A549 (cell line): ENCODE measurements at regions not wholly inside any gene's neighbourhood (a gene's known extent, or its start where the extent isn't known, plus 50 kb on each side); places are given as distances from the start of the nearest gene placed in this dataset.

Source experiments
- ATAC-seq, 2 experiments: fragments of 200-7000 bp in 1 of 2; fragments of >200 bp in 1 of 2; cut with Nextera tagmentation in 1 of 2; cut with Tn5 transposase in 1 of 2; 3 replicates each; pipeline versions ENCODE4 v1.8.0 to v1.9.1; 2018 to 2020; ENCODE audit warnings: mild to moderate bottlenecking in 1 of 2, moderate library complexity in 1 of 2
- CTCF ChIA-PET: fragments of 300-600 bp; sonication (Branson Sonifier 250); formaldehyde crosslinking; extraction: SDS; loops from one replicate; lab custom pipeline; 2021; ENCODE audit warnings: antibody characterized with exemption, inconsistent platforms; lab: Yijun Ruan, JAX
- POLR2A ChIA-PET: fragments of 350-600 bp; formaldehyde crosslinking; extraction: SDS; loops from one replicate; lab custom pipeline; 2021; ENCODE audit warnings: antibody characterized with exemption, inconsistent platforms; lab: Yijun Ruan, JAX
- DNase-seq, 2 experiments: peaks; one replicate each; pipeline versions ENCODE4 v3.0.0 to v3.0.0-alpha.2; 2011 to 2016; ENCODE audit warnings: low read depth in 1 of 2, low spot score in 1 of 2
- FAIRE-seq: peaks from 2 replicates; lab custom pipeline; 2011; peaks lifted over from hg19 to GRCh38; lab: Jason Lieb, UNC
- H3K27ac ChIP-seq, 2 experiments: fragments of >200 bp; sonication (Bioruptor Twin); formaldehyde crosslinking; 3 replicates each; pipeline ENCODE4 v1.5.1; 2016 to 2017
- H3K4me1 ChIP-seq: fragments of >200 bp; sonication (Bioruptor Twin); formaldehyde crosslinking; 3 replicates; pipeline ENCODE4 v1.6.1; 2016
- H3K4me2 ChIP-seq: fragments of >200 bp; sonication (Bioruptor Twin); formaldehyde crosslinking; 3 replicates; pipeline ENCODE4 v1.6.1; 2016
- H3K4me3 ChIP-seq: fragments of >200 bp; sonication (Bioruptor Twin); formaldehyde crosslinking; 3 replicates; pipeline ENCODE4 v1.5.1; 2016
- H3K9me3 ChIP-seq: fragments of >200 bp; sonication (Bioruptor Twin); formaldehyde crosslinking; 3 replicates; pipeline ENCODE4 v1.6.1; 2016
- BHLHE40 ChIP-seq: IDR thresholded peaks from 2 replicates; pipeline ENCODE4 v1.6.1; 2012; ENCODE audit warnings: low read depth, low read length, inconsistent platforms
- CEBPB ChIP-seq, 2 experiments: fragments of >200 bp in 1 of 2; sonication (Bioruptor Twin) in 1 of 2; formaldehyde crosslinking in 1 of 2; IDR thresholded peaks; 2 replicates each; pipeline ENCODE4 v1.6.1; 2012 to 2016
- CHD2 ChIP-seq: fragments of 150-350 bp; IDR thresholded peaks from 2 replicates; pipeline ENCODE4 v1.6.1; 2014; ENCODE audit warnings: low read length; ENCODE audit not compliant: partially characterized antibody
- CHD4 ChIP-seq: fragments of 200-600 bp; sonication (generic); IDR thresholded peaks from 2 replicates; pipeline ENCODE4 v1.6.1; 2016; ENCODE audit warnings: antibody characterized with exemption, mild to moderate bottlenecking, borderline replicate concordance
- EHMT2 ChIP-seq: fragments of 200-600 bp; sonication (generic); IDR thresholded peaks from 2 replicates; pipeline ENCODE4 v1.6.1; 2016; ENCODE audit warnings: antibody characterized with exemption, low read depth, mild to moderate bottlenecking, moderate library complexity
- ELK1 ChIP-seq: fragments of 150-350 bp; IDR thresholded peaks from 2 replicates; pipeline ENCODE4 v1.6.1; 2014; ENCODE audit warnings: low read depth, mild to moderate bottlenecking, low read length
- EP300 ChIP-seq, 2 experiments: fragments of >200 bp; sonication (Bioruptor Twin); formaldehyde crosslinking; IDR thresholded peaks; 2 replicates in 1 of 2; 3 replicates in 1 of 2; pipeline ENCODE4 v1.6.1; 2016 to 2017
- ESRRA ChIP-seq: fragments of 150-350 bp; IDR thresholded peaks from 2 replicates; pipeline ENCODE4 v1.6.1; 2014; ENCODE audit warnings: mild to moderate bottlenecking, low read length, borderline replicate concordance
- FOSB ChIP-seq: fragments of 250-450 bp; sonication (Bioruptor Pico); IDR thresholded peaks from 2 replicates; pipeline ENCODE4 v1.5.0; 2020; ENCODE audit warnings: mild to moderate bottlenecking, moderate library complexity
- FOXS1 ChIP-seq: fragments of 250-450 bp; sonication (Bioruptor Pico); IDR thresholded peaks from 2 replicates; pipeline ENCODE4 v1.5.0; 2020; ENCODE audit warnings: mild to moderate bottlenecking, moderate library complexity
- GATA3 ChIP-seq: IDR thresholded peaks from 2 replicates; pipeline ENCODE4 v1.6.1; 2012; ENCODE audit warnings: borderline replicate concordance
- HDAC2 ChIP-seq: fragments of 200-600 bp; sonication (generic); IDR thresholded peaks from 2 replicates; pipeline ENCODE4 v1.6.1; 2016
- HEYL ChIP-seq: fragments of 250-450 bp; sonication (Bioruptor Pico); IDR thresholded peaks from 2 replicates; pipeline ENCODE4 v1.8.0; 2021; ENCODE audit warnings: mild to moderate bottlenecking, moderate library complexity
- HOXB13 ChIP-seq: fragments of 250-450 bp; sonication (Bioruptor Pico); IDR thresholded peaks from 2 replicates; pipeline ENCODE4 v1.5.0; 2020; ENCODE audit warnings: low read depth, mild to moderate bottlenecking, moderate library complexity
- HOXB5 ChIP-seq: fragments of 250-450 bp; sonication (Bioruptor Pico); IDR thresholded peaks from 2 replicates; pipeline ENCODE4 v1.5.0; 2020; ENCODE audit warnings: mild to moderate bottlenecking, moderate library complexity
- JUN ChIP-seq, 2 experiments: fragments of >200 bp; sonication (Bioruptor Twin); formaldehyde crosslinking; IDR thresholded peaks; 2 replicates in 1 of 2; 3 replicates in 1 of 2; pipeline ENCODE4 v1.6.1; 2016 to 2017
- JUNB ChIP-seq: fragments of >200 bp; sonication (Bioruptor Twin); formaldehyde crosslinking; IDR thresholded peaks from 2 replicates; pipeline ENCODE4 v1.6.1; 2016
- MAFK ChIP-seq: fragments of 450-650 bp; IDR thresholded peaks from 2 replicates; pipeline ENCODE4 v1.6.1; 2014; ENCODE audit not compliant: partially characterized antibody
- NR3C1 ChIP-seq: fragments of >200 bp; sonication (Bioruptor Twin); formaldehyde crosslinking; IDR thresholded peaks from 3 replicates; pipeline ENCODE4 v1.6.1; 2017
- PHF8 ChIP-seq: fragments of 200-600 bp; sonication (generic); IDR thresholded peaks from 2 replicates; pipeline ENCODE4 v1.6.1; 2016; ENCODE audit warnings: low read depth, mild to moderate bottlenecking, antibody characterized with exemption, moderate library complexity, borderline replicate concordance
- POLR2AphosphoS2 ChIP-seq: conservative IDR thresholded peaks from 2 replicates; pipeline ENCODE4 v1.6.1; 2012; ENCODE audit warnings: low read length, improper control_type of control experiment, inconsistent platforms
- RAD21 ChIP-seq, 2 experiments: fragments of >200 bp in 1 of 2; sonication (Bioruptor Twin) in 1 of 2; formaldehyde crosslinking in 1 of 2; IDR thresholded peaks in 1 of 2; conservative IDR thresholded peaks in 1 of 2; 2 replicates in 1 of 2; 3 replicates in 1 of 2; pipeline ENCODE4 v1.6.1; 2012 to 2018; ENCODE audit warnings: inconsistent platforms in 1 of 2
- RARB ChIP-seq: fragments of 250-450 bp; sonication (Bioruptor Pico); IDR thresholded peaks from 2 replicates; pipeline ENCODE4 v1.8.0; 2021; ENCODE audit warnings: mild to moderate bottlenecking, moderate library complexity
- USF2 ChIP-seq: fragments of 450-650 bp; IDR thresholded peaks from 2 replicates; pipeline ENCODE4 v1.6.1; 2014; ENCODE audit warnings: antibody characterized with exemption
- ZFP36 ChIP-seq: fragments of 450-650 bp; IDR thresholded peaks from 2 replicates; pipeline ENCODE4 v1.6.1; 2014; ENCODE audit warnings: borderline replicate concordance; ENCODE audit not compliant: partially characterized antibody
- WGBS: methylation state at CpG from one replicate; pipeline ENCODE4 v1.1.6; 2017; ENCODE audit errors: missing lambda C conversion rate; 5-methylcytosine and 5-hydroxymethylcytosine counted together
- TF ChIP-seq, protein P1 (sequence below): fragments of 250-450 bp; sonication (Bioruptor Pico); IDR thresholded peaks from 2 replicates; pipeline ENCODE4 v1.5.0; 2020; ENCODE audit warnings: low read depth, mild to moderate bottlenecking, moderate library complexity
- TF ChIP-seq, protein P2 (sequence below): fragments of >200 bp; sonication (Bioruptor Twin); formaldehyde crosslinking; IDR thresholded peaks from 3 replicates; pipeline ENCODE4 v1.5.1; 2016

DNA sequence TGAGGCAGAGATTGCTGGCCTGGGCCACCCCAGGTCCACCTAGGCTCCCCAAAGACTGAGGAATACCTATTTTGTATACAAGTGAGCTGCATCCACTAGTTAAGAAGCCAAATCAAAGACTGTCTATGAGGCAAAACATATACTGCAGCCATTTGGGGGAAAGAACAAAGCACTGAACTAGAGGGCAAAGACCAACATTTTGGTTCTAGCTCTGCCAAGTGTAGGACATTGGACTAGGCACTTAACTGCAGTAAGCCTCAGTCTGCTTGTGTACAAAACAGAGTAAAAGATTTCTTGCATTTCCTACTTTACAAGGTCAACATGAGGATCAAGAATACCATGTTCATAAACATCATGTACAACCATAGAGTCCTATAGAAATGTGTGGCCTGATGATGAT, 94.8 kb upstream of the CYP1B1 start:
- no peak overlapping the region for H3K27ac ChIP-seq
- POLR2A ChIA-PET = no interaction called here
- H3K9me3 ChIP-seq = 0 out of 3 replicates have a peak, but pooled peaks cover 5% of the 10 kb centered on the region
- H3K4me2 ChIP-seq = no peak overlapping the region
- DNase-seq = no peak
- no peak overlapping the region for H3K4me3 ChIP-seq
- no peak for FAIRE-seq
- CTCF ChIA-PET = interaction anchor here (1.1 kb wide), 1 partner anchor 21 kb away, joined by 3 read pairs; no protein-coding TSS in a partner anchor
- ATAC-seq = no peak
- H3K4me1 ChIP-seq = no peaks in the 10 kb centered on the region
- TF ChIP-seq JUN (IDR thresholded peaks at IDR 0.05) (no peak), ELK1 (no peak), USF2 (no peak), HEYL (CRISPR knock-in tag) (no peak), RAD21 (conservative IDR thresholded peaks at IDR 0.05 in 1 of 2, IDR thresholded peaks at IDR 0.05 in 1 of 2) (no peak), CEBPB (IDR thresholded peaks at IDR 0.05) (no peak), CHD4 (no peak), PHF8 (no peak), MAFK (no peak), EP300 (IDR thresholded peaks at IDR 0.05) (no peak), FOXS1 (no peak), ZFP36 (no peak), NR3C1 (no peak), EHMT2 (no peak), POLR2AphosphoS2 (no peak), HOXB5 (CRISPR knock-in tag) (no peak)
- TF ChIP-seq, protein P1, sequence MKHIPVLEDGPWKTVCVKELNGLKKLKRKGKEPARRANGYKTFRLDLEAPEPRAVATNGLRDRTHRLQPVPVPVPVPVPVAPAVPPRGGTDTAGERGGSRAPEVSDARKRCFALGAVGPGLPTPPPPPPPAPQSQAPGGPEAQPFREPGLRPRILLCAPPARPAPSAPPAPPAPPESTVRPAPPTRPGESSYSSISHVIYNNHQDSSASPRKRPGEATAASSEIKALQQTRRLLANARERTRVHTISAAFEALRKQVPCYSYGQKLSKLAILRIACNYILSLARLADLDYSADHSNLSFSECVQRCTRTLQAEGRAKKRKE = no peak

DNA sequence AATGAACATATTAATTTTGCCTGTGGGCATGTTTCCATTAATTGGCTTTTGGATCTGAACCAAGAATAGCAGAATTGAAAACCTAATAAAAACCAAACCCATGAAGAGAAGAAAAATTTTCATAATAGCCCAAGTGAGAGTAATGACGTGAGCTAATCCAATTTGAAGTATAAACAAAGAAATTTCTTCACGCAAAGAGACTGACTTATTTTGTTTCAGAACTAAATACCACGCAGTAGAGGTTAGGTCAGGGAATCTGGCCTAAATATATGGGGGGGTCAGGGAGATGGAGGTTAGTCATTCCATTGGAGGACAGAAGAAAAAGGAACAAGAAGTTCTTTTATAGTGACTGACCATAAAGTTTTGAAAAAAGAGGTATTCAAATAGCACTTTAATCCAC, 94.1 kb upstream of the CYP1B1 start:
- POLR2A ChIA-PET = no interaction called here
- WGBS = 53% methylated on average over 3 of the region's 3 CpGs
- no peak for FAIRE-seq

More for the DNA sequence above, 94.1 kb upstream of the CYP1B1 start:
- Histone ChIP-seq H3K4me2 (no peak overlapping the region), H3K4me3 (no peak overlapping the region), H3K4me1 (no peaks in the 10 kb centered on the region), H3K27ac (no peak overlapping the region), H3K9me3 (0 out of 3 replicates have a peak, but pooled peaks cover 5% of the 10 kb centered on the region)
- DNase-seq = no peak
- no peak for ATAC-seq
- CTCF ChIA-PET = interaction anchor here (1.1 to 1.3 kb wide), 2 partner anchors 22 to 54 kb away, joined by 3 to 5 read pairs; no protein-coding TSS in a partner anchor
- TF ChIP-seq GATA3 (no peak), CHD2 (no peak), RARB (no peak), HDAC2 (no peak), ESRRA (no peak), HOXB13 (CRISPR knock-in tag) (no peak), FOSB (no peak), FOXS1 (no peak), JUNB (no peak), BHLHE40 (no peak)
- TF ChIP-seq, protein P2, sequence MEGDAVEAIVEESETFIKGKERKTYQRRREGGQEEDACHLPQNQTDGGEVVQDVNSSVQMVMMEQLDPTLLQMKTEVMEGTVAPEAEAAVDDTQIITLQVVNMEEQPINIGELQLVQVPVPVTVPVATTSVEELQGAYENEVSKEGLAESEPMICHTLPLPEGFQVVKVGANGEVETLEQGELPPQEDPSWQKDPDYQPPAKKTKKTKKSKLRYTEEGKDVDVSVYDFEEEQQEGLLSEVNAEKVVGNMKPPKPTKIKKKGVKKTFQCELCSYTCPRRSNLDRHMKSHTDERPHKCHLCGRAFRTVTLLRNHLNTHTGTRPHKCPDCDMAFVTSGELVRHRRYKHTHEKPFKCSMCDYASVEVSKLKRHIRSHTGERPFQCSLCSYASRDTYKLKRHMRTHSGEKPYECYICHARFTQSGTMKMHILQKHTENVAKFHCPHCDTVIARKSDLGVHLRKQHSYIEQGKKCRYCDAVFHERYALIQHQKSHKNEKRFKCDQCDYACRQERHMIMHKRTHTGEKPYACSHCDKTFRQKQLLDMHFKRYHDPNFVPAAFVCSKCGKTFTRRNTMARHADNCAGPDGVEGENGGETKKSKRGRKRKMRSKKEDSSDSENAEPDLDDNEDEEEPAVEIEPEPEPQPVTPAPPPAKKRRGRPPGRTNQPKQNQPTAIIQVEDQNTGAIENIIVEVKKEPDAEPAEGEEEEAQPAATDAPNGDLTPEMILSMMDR = no peak
